Body of pancreas (tissue), 4 donors: ENCODE measurements at regions not wholly inside any gene's neighbourhood (a gene's known extent, or its start where the extent isn't known, plus 50 kb on each side); places are given as distances from the start of the nearest gene placed in this dataset.

ENCODE experiments used
- POLR2A ChIP-seq, 3 donors: fragments of 450-650 bp; IDR thresholded peaks; one replicate each; pipeline ENCODE4 v1.6.1; 2016; ENCODE audit warnings: antibody characterized with exemption in 3 of 3, mild to moderate bottlenecking in 2 of 3
- TF ChIP-seq, protein P1 (sequence below), 7 experiments: fragments of 450-650 bp in 4 of 7; fragments of 200-600 bp in 3 of 7; sonication (generic) in 3 of 7; IDR thresholded peaks; one replicate each; pipeline ENCODE4 v1.5.1; 2016 to 2019; ENCODE audit warnings: antibody characterized with exemption in 7 of 7

DNA sequence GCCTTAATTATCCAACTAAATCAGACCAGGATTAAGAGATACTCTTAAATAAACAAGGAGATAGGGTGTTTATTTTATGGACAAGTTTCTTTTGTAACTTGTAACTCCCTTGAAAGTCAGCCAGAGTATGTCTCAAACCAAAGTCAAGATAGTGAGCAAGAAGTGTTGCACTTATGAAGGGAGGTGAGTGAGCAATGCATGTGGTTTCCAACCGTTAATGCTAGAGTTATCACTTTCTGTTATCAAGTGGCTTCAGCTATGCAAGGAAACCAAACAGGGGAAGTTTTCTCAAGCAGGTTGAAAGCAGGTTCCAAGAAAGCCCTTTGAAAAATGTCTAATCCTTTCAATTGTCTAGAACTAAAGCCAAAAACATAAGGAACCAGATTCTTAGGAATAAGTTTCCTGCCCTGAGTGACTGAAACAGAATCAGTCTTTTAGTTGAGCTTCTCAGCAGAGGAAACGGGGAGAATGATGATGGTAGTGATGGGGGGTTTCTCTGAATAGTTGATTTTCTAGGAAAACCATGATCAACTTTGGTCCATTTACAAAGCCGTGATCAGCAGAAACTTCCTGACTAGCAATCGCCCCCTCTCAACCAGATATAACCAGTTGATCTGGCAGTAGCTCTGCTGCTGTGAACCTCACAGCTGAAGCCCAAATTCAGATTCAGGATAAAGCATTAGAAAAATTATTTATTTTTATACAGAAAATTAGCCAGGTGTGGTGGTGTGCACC lies 128.4 kb downstream of the DAD1 start:
- no peak for TF ChIP-seq POLR2A (IDR thresholded peaks at IDR 0.05)
- TF ChIP-seq, protein P1, sequence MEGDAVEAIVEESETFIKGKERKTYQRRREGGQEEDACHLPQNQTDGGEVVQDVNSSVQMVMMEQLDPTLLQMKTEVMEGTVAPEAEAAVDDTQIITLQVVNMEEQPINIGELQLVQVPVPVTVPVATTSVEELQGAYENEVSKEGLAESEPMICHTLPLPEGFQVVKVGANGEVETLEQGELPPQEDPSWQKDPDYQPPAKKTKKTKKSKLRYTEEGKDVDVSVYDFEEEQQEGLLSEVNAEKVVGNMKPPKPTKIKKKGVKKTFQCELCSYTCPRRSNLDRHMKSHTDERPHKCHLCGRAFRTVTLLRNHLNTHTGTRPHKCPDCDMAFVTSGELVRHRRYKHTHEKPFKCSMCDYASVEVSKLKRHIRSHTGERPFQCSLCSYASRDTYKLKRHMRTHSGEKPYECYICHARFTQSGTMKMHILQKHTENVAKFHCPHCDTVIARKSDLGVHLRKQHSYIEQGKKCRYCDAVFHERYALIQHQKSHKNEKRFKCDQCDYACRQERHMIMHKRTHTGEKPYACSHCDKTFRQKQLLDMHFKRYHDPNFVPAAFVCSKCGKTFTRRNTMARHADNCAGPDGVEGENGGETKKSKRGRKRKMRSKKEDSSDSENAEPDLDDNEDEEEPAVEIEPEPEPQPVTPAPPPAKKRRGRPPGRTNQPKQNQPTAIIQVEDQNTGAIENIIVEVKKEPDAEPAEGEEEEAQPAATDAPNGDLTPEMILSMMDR (IDR thresholded peaks at IDR 0.05): no peak
